ENCODE measurements at regions not wholly inside any gene's neighbourhood (a gene's known extent, or its start where the extent isn't known, plus 50 kb on each side); places are given as distances from the start of the nearest gene placed in this dataset.

GRCh38 chr1:177585302-177586220 is 384.3 kb downstream of the SEC16B start:
- DNase-seq (ENCODE audit: low read depth), result peak; percentile 54

DNA sequence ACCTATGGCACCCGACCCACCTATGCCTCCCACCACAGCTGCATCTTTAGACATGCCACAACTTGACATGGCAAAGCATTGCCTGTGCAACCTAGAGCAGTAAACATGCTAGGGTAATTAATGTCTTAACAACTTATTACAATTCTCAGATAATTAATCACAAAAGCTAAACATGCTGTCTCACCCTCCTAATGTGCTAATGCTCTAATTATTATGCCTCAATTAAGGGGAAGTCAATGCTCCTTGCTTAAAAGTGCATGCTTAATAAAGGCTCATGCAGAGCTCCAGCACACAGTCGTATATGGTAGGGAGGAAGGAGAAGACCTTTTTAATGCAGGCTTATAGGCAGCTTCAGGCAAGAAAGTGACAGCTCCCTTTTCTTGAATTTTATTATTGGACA is 396.0 kb downstream of the SEC16B start:
- no peak for DNase-seq (ENCODE audit: low read depth)

DNA sequence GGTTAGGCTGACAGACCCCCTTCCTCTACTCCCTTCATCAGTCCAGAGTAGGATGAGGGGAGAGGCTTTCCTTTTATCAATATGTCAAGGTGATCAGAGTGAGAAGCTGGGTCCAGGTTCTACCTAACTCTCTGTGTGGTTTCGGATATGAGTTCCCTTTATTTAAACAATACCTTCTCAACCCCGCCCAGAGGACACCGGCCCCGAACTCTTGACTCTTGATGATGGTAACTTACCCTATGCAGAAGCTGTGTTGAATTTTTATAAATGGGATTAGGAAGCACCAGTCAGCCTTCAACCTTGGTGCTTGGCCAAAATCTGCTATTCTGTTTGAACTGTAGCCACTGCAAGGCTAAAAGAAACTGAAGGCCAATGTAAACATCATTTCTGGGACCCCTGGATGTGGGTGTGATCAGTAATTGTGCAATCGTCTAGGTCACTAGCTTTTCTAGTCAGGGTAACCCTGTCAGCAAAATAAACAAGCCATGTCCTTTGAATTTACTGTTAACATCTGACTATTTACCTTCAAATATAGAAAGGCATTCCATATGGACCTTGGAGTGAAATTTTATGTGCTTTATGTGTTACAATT is 398.3 kb downstream of the SEC16B start:
- no peak for DNase-seq (ENCODE audit: low read depth)

GRCh38 chr1:177571076-177571475 is 398.8 kb downstream of the SEC16B start:
- DNase-seq (ENCODE audit: low read depth), result no peak

GRCh38 chr1:177569476-177569875 is 398.7 kb downstream of the BRINP2 start:
- DNase-seq (ENCODE audit: low read depth), result no peak

DNA sequence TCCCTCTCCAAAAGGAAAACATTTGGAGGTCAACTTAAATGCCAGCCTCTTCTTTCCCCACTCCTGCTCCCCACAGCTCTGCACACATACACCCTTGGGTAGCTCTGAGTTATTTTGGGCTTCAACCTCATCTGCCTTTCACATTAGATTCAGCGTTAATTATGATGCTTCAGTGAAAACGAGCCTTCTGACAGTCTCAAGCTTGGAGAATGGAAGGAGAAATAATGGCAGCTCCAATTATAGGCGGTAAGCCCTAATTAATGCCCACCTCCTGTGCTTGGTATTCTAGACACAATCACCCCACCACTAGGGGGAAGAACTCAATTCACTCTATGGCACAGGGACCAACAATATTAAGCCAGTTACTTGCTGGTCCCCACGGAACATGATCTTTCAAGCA is 397.9 kb downstream of the BRINP2 start:
- no peak for DNase-seq (ENCODE audit: low read depth)

GRCh38 chr1:177567393-177567792 is 396.6 kb downstream of the BRINP2 start:
- DNase-seq (ENCODE audit: low read depth), result peak; percentile 29

GRCh38 chr1:177566495-177566894 is 395.7 kb downstream of the BRINP2 start:
- no peak for DNase-seq (ENCODE audit: low read depth)

GRCh38 chr1:177561436-177561835 is 390.7 kb downstream of the BRINP2 start:
- DNase-seq (ENCODE audit: low read depth), result no peak

GRCh38 chr1:177558372-177558771 is 387.6 kb downstream of the BRINP2 start:
- DNase-seq (ENCODE audit: low read depth), result no peak

GRCh38 chr1:177556163-177556562 is 385.4 kb downstream of the BRINP2 start:
- DNase-seq (ENCODE audit: low read depth), result no peak

GRCh38 chr1:177547200-177547599 is 376.4 kb downstream of the BRINP2 start:
- DNase-seq (ENCODE audit: low read depth), result no peak

DNA sequence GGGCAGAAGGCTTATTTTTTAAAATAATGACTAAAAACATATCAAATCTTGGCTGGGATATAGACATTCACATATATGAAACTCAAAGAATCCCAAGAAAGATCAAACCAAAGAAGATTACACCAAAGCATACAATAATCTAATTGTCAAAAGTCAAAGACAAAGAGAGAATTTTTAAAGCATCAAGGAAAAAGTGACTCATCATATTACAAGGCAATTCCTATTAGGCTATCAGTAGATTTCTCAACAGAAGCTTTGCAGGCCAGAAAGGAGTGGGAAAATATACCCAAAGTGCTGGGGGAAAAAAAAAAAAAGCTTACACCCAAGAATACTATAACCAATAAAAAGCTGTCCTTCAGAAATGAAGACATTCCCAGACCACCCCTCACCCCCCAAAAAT is 375.6 kb downstream of the BRINP2 start:
- no peak for DNase-seq (ENCODE audit: low read depth)

- no peak for DNase-seq (ENCODE audit: low read depth)
Observed at GRCh38 chr1:177526201-177526600, 355.4 kb downstream of the BRINP2 start.

DNA sequence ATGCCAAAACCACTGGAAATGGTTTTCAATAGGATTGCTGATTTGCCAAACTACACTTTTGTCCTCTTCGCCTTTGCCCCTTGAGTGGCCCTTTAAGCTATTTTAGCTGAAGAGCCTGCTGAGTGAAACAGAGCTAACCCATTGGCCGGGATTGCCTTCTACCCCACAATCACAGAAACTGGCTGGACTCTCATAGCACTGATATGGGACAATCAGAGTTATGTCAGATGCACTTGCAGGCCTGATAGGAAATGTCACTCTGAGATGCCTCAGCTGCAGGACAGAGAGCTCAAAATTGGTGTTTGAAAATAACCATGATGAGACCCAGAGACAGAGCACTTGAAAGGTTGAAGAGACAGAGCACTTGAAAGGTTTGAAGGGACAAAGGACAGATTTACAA is 354.4 kb downstream of the BRINP2 start:
- DNase-seq (ENCODE audit: low read depth), result no peak

GRCh38 chr1:177517546-177517945 is 346.8 kb downstream of the BRINP2 start:
- peak; percentile 63 for DNase-seq (ENCODE audit: low read depth)

DNA sequence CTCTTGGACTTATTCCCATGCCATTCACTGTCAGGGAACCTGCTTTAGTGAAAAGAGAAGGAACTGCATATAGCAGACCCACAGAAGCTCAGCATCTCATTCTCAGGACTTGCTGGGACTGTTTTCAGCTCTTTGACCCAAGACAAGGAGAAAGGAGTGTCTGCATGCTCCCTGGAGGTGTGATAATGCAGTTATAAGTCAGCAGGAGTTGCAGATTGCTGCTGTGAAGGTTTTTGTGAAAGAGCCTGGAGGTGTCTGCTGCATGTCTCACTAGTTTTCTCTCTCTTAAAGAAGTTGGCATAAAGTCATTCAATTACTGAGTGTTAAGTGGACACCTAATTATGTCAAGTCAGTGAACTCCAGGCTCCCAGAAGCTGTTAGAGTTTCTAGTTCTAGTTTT is 343.4 kb downstream of the BRINP2 start:
- no peak for DNase-seq (ENCODE audit: low read depth)

DNA sequence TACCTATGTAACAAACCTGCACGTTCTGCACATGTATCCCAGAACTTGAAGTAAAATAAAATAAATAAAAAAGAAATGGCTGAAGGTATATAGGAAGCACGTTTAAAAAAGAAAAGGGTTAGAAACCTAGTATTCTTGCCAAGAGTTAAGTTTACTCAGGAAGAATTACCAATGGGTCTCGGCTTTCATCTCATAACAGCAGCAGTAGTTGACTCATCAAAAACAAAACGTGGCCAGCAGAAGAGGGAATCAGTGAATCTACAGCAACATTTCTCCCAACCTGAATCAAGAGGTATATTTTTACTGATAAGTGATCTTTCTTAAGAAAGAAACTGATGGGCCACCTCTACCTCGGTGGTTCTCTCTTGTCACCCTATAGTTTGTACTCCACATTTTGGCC is 340.3 kb downstream of the BRINP2 start:
- DNase-seq (ENCODE audit: low read depth), result no peak

GRCh38 chr1:177505905-177506590 is 335.3 kb downstream of the BRINP2 start:
- DNase-seq (ENCODE audit: low read depth), result peak; percentile 1

DNA sequence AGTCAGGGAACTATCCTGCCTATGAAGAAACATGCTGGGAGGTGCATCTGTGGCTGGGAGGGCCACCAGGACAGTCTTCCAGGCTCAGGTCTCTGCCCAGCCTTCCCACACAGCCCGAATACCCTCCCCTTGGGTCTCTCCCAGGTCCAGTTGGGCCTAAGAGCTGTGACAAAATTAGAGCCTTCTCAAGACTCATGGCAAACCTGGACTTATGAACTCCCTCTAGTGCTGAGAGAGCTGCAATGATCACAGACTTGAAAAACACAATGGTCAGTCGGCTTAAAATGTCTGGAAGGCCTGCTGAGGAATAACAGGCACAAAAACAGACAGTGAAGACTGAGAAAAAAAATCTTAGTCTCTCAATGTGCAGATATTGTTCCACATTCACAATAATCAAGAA is 325.1 kb downstream of the BRINP2 start:
- peak; percentile 6 for DNase-seq (ENCODE audit: low read depth)

- no peak for DNase-seq (ENCODE audit: low read depth)
Observed at GRCh38 chr1:177490786-177491185, 320.0 kb downstream of the BRINP2 start.

- DNase-seq (ENCODE audit: low read depth), result no peak
Observed at GRCh38 chr1:177490036-177490639, 319.4 kb downstream of the BRINP2 start.

Measured in renal cortical epithelial cell (primary cell).